ENCODE measurements at regions not wholly inside any gene's neighbourhood (a gene's known extent, or its start where the extent isn't known, plus 50 kb on each side); places are given as distances from the start of the nearest gene placed in this dataset.

- peak in 5 of 6 experiments; percentile 27 to 68 (median 57) for TF ChIP-seq CTCF (IDR thresholded peaks at IDR 0.05)
- TF ChIP-seq POLR2A (IDR thresholded peaks at IDR 0.05): no peak
Measured at GRCh38 chr2:104412384-104412783, 441.5 kb upstream of the POU3F3 start.

Measured in upper lobe of left lung (tissue), 4 donors.